Loucy (cell line): ENCODE measurements at regions not wholly inside any gene's neighbourhood (a gene's known extent, or its start where the extent isn't known, plus 50 kb on each side); places are given as distances from the start of the nearest gene placed in this dataset.

Source experiments
- CTCF ChIP-seq: fragments of 200-600 bp; sonication (generic); conservative IDR thresholded peaks from 2 replicates; pipeline ENCODE4 v1.5.1; 2014; ENCODE audit warnings: mild to moderate bottlenecking, antibody characterized with exemption, low read length
- EZH2phosphoT487 ChIP-seq: fragments of 200-600 bp; IDR thresholded peaks from 2 replicates; pipeline ENCODE4 v1.6.1; 2018; ENCODE audit warnings: antibody characterized with exemption, mild to moderate bottlenecking, moderate library complexity, borderline replicate concordance

DNA sequence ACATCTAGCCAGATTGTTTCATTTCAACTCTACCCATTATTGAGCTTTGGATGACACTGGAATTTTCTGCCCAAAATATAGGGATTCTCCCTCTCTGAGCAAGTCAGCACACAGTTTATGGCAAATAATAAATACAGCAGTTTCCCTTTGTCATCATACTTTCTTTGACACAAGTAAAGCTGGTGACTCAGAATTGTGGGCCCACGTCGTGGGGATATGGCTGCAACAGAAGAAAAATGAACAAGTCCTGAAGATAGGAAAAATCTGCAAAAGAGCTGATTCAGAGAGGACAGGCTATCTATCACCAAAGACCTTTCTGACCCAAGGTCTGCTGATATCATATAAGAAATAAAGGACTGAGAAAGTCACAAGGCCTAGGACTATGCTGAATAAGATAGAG is 236.3 kb upstream of the ZC3H12C start:
- no peak for TF ChIP-seq EZH2phosphoT487
- no peak for TF ChIP-seq CTCF
